HEK293T (cell line): ENCODE measurements at regions not wholly inside any gene's neighbourhood (a gene's known extent, or its start where the extent isn't known, plus 50 kb on each side); places are given as distances from the start of the nearest gene placed in this dataset.

Source experiments
- CTCF ChIA-PET: fragments of 350-600 bp; formaldehyde crosslinking; extraction: SDS; loops from one replicate; lab custom pipeline; 2021; ENCODE audit warnings: antibody characterized with exemption, inconsistent platforms; lab: Yijun Ruan, JAX
- POLR2A ChIA-PET: fragments of 350-600 bp; formaldehyde crosslinking; extraction: SDS; loops from one replicate; lab custom pipeline; 2020; ENCODE audit warnings: antibody characterized with exemption, inconsistent platforms; lab: Yijun Ruan, JAX
- DNase-seq: peaks from one replicate; pipeline ENCODE4 v3.0.0; 2012; ENCODE audit warnings: mixed read lengths; ENCODE audit errors: extremely low spot score
- ARNT ChIP-seq: fragments of 450-650 bp; IDR thresholded peaks from 2 replicates; pipeline ENCODE4 v1.6.1; 2017; ENCODE audit warnings: mild to moderate bottlenecking
- BHLHE40 ChIP-seq: fragments of 450-650 bp; IDR thresholded peaks from 2 replicates; pipeline ENCODE4 v1.6.1; 2016; ENCODE audit warnings: mild to moderate bottlenecking, moderate library complexity, borderline replicate concordance
- CTBP1 ChIP-seq: fragments of 450-650 bp; IDR thresholded peaks from 2 replicates; pipeline ENCODE4 v1.6.1; 2016; ENCODE audit warnings: borderline replicate concordance
- ELF4 ChIP-seq: fragments of 450-650 bp; IDR thresholded peaks from 2 replicates; pipeline ENCODE4 v1.6.1; 2017; ENCODE audit warnings: antibody characterized with exemption
- FOXA1 ChIP-seq: fragments of 450-650 bp; IDR thresholded peaks from 2 replicates; pipeline ENCODE4 v1.6.1; 2016; ENCODE audit warnings: mild to moderate bottlenecking
- FOXK2 ChIP-seq: fragments of 450-650 bp; IDR thresholded peaks from 2 replicates; pipeline ENCODE4 v1.6.1; 2016; ENCODE audit warnings: mild to moderate bottlenecking
- FOXM1 ChIP-seq: fragments of 450-650 bp; IDR thresholded peaks from 2 replicates; pipeline ENCODE4 v1.6.1; 2017; ENCODE audit warnings: mild to moderate bottlenecking, borderline replicate concordance
- HDGF ChIP-seq: fragments of 450-650 bp; IDR thresholded peaks from 2 replicates; pipeline ENCODE4 v1.6.1; 2017; ENCODE audit warnings: antibody characterized with exemption, borderline replicate concordance
- L3MBTL2 ChIP-seq: fragments of 450-650 bp; conservative IDR thresholded peaks from 2 replicates; pipeline ENCODE4 v1.6.1; 2016; ENCODE audit warnings: mild to moderate bottlenecking
- LEF1 ChIP-seq: fragments of 450-650 bp; IDR thresholded peaks from 2 replicates; pipeline ENCODE4 v1.6.1; 2017; ENCODE audit warnings: mild to moderate bottlenecking, borderline replicate concordance
- NFRKB ChIP-seq: fragments of 450-650 bp; IDR thresholded peaks from 2 replicates; pipeline ENCODE4 v1.6.1; 2016; ENCODE audit warnings: mild to moderate bottlenecking, moderate library complexity
- PKNOX1 ChIP-seq: fragments of 450-650 bp; IDR thresholded peaks from 2 replicates; pipeline ENCODE4 v1.6.1; 2016
- SP1 ChIP-seq: fragments of 450-650 bp; IDR thresholded peaks from 2 replicates; pipeline ENCODE4 v1.6.1; 2017
- SUZ12 ChIP-seq: fragments of 450-650 bp; IDR thresholded peaks from 2 replicates; pipeline ENCODE4 v1.6.1; 2016; ENCODE audit warnings: mild to moderate bottlenecking
- TARDBP ChIP-seq: fragments of 450-650 bp; IDR thresholded peaks from 2 replicates; pipeline ENCODE4 v1.6.1; 2016
- ZNF384 ChIP-seq: fragments of 450-650 bp; IDR thresholded peaks from 2 replicates; pipeline ENCODE4 v1.6.1; 2016

- ChIA-PET POLR2A (no interaction called here), CTCF (interaction anchor here (0.6 to 1.1 kb wide), 3 partner anchors 8 to 208 kb away, joined by 3 read pairs; no protein-coding TSS in a partner anchor)
- TF ChIP-seq NFRKB (no peak), ELF4 (no peak), LEF1 (no peak), SP1 (no peak), L3MBTL2 (no peak), ARNT (no peak), SUZ12 (no peak), FOXK2 (no peak), FOXM1 (no peak), BHLHE40 (no peak), ZNF384 (no peak), FOXA1 (no peak), CTBP1 (no peak), PKNOX1 (no peak), HDGF (no peak), TARDBP (no peak)
- DNase-seq = no peak
Measured at GRCh38 chr18:8469544-8470130, 139.6 kb upstream of the RAB12 start.

- ChIA-PET POLR2A (no interaction called here), CTCF (no interaction called here)
Measured at GRCh38 chr18:8471372-8471771, 137.9 kb upstream of the RAB12 start.

GRCh38 chr18:8474661-8475060 is 134.6 kb upstream of the RAB12 start:
- ChIA-PET CTCF (no interaction called here), POLR2A (no interaction called here)
- TF ChIP-seq SUZ12 (no peak), ELF4 (no peak), PKNOX1 (no peak), FOXM1 (no peak), L3MBTL2 (no peak), ZNF384 (no peak)
- DNase-seq = no peak

More at GRCh38 chr18:8471372-8471771, 137.9 kb upstream of the RAB12 start:
- TF ChIP-seq ZNF384 (no peak), HDGF (no peak), FOXM1 (no peak), FOXK2 (no peak), LEF1 (no peak), PKNOX1 (no peak), SUZ12 (no peak), L3MBTL2 (no peak)
- DNase-seq = no peak

- ChIA-PET CTCF (interaction anchor here (0.7 to 1.1 kb wide), 3 partner anchors 8 to 714 kb away, joined by 3 read pairs; no protein-coding TSS in a partner anchor), POLR2A (no interaction called here)
- TF ChIP-seq PKNOX1 (no peak), NFRKB (no peak), ELF4 (no peak), CTBP1 (no peak), SUZ12 (no peak), ZNF384 (no peak), HDGF (no peak), ARNT (no peak), FOXM1 (no peak), FOXK2 (no peak), SP1 (no peak), BHLHE40 (no peak)
- DNase-seq = no peak
Measured at GRCh38 chr18:8477615-8478014, 131.6 kb upstream of the RAB12 start.

GRCh38 chr18:8478166-8478967 is 130.9 kb upstream of the RAB12 start:
- CTCF ChIA-PET = interaction anchor here (0.5 to 1.2 kb wide), 6 partner anchors 8 to 715 kb away, joined by 3 to 5 read pairs (median 3); no protein-coding TSS in a partner anchor
- POLR2A ChIA-PET = no interaction called here
- TF ChIP-seq LEF1 = no peak
- TF ChIP-seq ARNT = no peak
- no peak for TF ChIP-seq SP1
- TF ChIP-seq CTBP1 = no peak
- TF ChIP-seq ZNF384 = no peak
- no peak for TF ChIP-seq SUZ12
- no peak for TF ChIP-seq BHLHE40
- no peak for TF ChIP-seq FOXM1
- TF ChIP-seq L3MBTL2 = no peak
- TF ChIP-seq PKNOX1 = no peak
- no peak for TF ChIP-seq ELF4
- TF ChIP-seq FOXA1 = no peak
- no peak for TF ChIP-seq NFRKB
- no peak for TF ChIP-seq TARDBP
- no peak for TF ChIP-seq HDGF
- TF ChIP-seq FOXK2 = no peak
- peak; percentile 75 for DNase-seq
